ENCODE measurements at regions not wholly inside any gene's neighbourhood (a gene's known extent, or its start where the extent isn't known, plus 50 kb on each side); places are given as distances from the start of the nearest gene placed in this dataset.
"Not testable (repeated sequence)": the region's sequence is repeated elsewhere in the genome, so short reads cannot be mapped to it uniquely, and the experiment has no call there.

GRCh38 chr1:20411196-20411980 is 74.6 kb downstream of the CAMK2N1 start:
- TF ChIP-seq POLR2A (IDR thresholded peaks at IDR 0.05; ENCODE audit: low read depth, low read length) = no peak
- DNase-seq (ENCODE audit: insufficient read length, low spot score) (peak; percentile 90), FAIRE-seq (peak; percentile 97)

GRCh38 chr1:20410503-20410902 is 75.5 kb downstream of the CAMK2N1 start:
- DNase-seq (ENCODE audit: insufficient read length, low spot score) = no peak
- no peak for FAIRE-seq
- no peak for TF ChIP-seq POLR2A (IDR thresholded peaks at IDR 0.05; ENCODE audit: low read depth, low read length)

GRCh38 chr1:20409971-20410370 is 76.0 kb downstream of the CAMK2N1 start:
- DNase-seq (ENCODE audit: insufficient read length, low spot score) (no peak), FAIRE-seq (no peak)
- TF ChIP-seq POLR2A (IDR thresholded peaks at IDR 0.05; ENCODE audit: low read depth, low read length) = no peak

- DNase-seq (ENCODE audit: insufficient read length, low spot score) = no peak
- no peak for FAIRE-seq
- TF ChIP-seq POLR2A (IDR thresholded peaks at IDR 0.05; ENCODE audit: low read depth, low read length) = no peak
Observed at GRCh38 chr1:20409012-20409411, 77.0 kb downstream of the CAMK2N1 start.

GRCh38 chr1:20408133-20408650 is 77.8 kb downstream of the CAMK2N1 start:
- FAIRE-seq; DNase-seq (ENCODE audit: insufficient read length, low spot score): not testable (repeated sequence)

- no peak for TF ChIP-seq POLR2A (IDR thresholded peaks at IDR 0.05; ENCODE audit: low read depth, low read length)
- FAIRE-seq (no peak), DNase-seq (ENCODE audit: insufficient read length, low spot score) (no peak)
Observed at GRCh38 chr1:20405893-20406604, 80.0 kb downstream of the CAMK2N1 start.

GRCh38 chr1:20405051-20405754 is 80.8 kb downstream of the CAMK2N1 start:
- TF ChIP-seq POLR2A (IDR thresholded peaks at IDR 0.05; ENCODE audit: low read depth, low read length) = no peak
- FAIRE-seq (no peak), DNase-seq (ENCODE audit: insufficient read length, low spot score) (no peak)

Data from H54 (cell line).